Cerebellar cortex (tissue), 1 donor: ENCODE measurements at regions not wholly inside any gene's neighbourhood (a gene's known extent, or its start where the extent isn't known, plus 50 kb on each side); places are given as distances from the start of the nearest gene placed in this dataset.

ENCODE experiments used
- DNase-seq: peaks from one replicate; pipeline ENCODE4 v3.0.0-alpha.2; 2015; ENCODE audit warnings: low spot score

DNA sequence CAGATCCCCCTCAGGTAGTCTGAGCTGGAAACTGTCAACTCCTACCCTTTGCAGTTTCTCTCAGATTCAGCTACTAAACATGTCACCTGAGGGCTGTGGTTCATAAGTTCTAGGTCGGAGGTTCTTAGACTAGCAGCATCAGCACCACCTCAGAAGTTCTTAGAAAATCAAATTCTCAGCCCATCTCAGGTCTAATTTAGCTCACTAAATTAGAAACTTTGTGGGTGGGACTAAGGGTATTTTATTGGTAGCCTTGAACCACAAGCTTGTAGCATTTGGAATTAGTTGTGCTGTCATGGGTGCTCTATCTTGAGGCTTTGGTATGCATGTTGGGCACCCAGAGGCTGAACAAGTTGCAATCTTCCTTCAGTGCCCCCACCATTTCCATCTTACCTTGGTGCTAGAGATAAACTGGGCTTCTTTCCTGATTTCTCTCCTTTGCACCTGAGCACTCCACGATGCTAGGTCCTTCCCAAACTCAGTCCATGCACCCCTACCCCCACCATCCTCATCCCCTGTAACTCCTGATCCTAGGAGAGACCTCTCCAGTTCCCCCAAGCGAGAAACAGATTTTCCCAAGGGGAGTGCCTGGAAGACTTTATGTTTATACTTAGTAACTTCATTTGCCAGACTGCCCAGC is 54.2 kb downstream of the S1PR1 start:
- DNase-seq = peak; percentile 6

DNA sequence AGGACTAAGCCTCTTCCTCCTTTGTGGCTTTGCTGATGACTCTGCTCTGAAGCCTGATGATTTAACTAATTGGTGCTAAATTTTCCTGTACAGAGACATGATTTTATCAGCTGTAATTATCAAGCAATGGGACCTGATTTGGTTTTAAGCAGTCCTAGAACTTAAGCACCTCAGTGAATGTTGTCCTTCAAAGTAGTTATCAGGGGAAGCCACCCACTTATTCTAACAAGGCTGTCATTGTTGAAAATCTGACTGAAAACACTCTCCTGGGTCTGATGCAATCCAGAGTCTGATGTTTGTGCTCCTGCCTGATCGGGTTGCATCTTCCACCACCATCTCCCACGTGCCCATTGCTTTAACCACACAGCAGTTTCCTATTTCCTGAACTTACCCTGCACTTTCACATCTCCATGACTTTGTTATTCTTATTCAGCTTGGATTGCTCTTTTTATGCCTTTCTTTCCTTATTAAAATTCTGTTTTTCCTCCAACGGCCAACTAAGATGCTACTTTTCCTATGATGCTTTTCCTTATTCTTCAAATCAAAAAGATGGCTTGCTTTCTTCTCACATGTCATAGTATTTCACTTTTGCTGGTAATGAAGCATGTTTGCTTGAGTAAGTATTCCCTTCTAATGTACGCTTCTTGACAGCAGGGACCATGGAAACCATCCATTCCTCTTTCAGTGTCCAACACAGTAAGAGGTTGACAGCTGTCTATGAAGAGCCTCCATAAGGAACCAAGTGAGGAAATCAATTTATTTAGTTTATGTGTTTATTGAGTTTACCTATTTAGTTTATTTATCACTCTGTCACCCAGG is 55.0 kb downstream of the S1PR1 start:
- DNase-seq = no peak

- no peak for DNase-seq
Observed at GRCh38 chr1:101293461-101294051, 56.7 kb downstream of the S1PR1 start.

DNA sequence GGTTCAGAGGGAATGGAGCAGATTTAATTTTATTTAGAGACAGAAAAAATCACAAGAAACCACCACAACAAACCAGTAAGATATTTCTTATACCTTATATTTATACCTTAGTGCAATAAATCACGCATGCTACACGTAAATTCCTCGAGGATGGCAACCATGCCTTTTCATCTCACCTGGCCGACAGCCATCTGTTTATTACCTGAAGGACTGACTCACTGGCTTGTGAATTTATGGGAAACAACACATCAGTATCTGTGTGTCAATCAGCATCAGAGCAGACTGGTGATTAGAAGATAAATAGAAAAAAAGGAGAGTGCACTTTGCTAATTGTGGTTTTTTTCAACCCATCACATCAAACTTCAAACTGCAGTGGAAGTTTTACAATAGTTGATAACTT is 58.4 kb downstream of the S1PR1 start:
- no peak for DNase-seq

DNA sequence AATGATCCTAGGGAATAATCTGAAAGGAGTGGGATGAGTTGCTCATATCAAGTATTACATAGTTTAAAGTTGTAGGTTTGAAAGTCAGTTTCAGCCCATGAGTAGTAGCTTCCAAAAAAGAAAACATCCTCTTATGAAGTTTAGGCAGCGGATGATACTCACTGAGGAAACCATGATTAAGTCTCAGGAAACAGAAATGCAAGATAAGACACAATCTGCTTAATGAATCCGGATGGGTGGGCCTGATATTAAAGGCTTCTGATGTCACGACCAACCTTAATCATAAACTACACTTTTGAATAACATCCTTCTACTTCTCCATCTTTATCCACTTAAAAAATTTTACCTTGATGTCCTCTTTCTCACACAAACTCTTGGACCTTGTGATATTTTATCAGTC is 61.8 kb downstream of the S1PR1 start:
- no peak for DNase-seq

DNA sequence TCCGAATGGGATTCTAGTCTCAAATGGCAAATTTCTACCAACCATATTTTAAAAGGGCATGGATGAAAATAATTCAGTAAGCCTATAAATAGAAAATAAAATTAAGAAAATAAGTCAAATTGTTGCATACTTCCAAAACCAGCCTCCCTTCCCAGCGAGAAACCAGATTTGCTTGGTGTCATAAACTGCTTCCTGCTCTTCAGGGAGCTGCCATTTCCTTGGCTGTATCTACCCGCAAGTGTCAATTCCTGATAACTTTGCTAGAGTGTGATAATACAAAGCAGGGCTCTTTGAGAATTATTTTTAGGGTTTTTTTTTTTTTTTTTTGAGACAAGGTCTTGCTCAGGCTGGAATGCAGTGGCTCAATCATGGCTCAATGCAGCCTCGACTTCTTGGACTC is 62.3 kb downstream of the S1PR1 start:
- no peak for DNase-seq

DNA sequence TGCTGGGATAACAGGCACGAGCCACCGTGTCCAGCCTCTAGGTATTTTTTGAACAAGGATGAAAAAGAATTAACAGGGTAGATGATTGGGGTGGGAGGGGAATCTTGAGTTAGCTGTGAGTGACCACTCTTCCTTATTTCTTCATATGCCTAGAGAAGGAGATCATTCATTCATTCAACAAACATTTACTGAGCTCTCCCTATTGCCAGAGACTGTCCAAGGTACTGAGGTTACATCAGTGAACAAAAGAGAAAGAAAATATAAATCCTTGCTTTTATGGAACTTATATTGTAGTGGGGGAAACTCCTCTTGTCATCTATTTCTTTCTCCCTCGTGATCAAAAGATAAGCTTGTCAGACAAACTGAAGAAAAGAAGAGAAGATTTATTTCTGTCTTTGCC is 62.9 kb downstream of the S1PR1 start:
- DNase-seq = no peak

- DNase-seq = no peak
Observed at GRCh38 chr1:101300916-101301315, 64.1 kb downstream of the S1PR1 start.

DNA sequence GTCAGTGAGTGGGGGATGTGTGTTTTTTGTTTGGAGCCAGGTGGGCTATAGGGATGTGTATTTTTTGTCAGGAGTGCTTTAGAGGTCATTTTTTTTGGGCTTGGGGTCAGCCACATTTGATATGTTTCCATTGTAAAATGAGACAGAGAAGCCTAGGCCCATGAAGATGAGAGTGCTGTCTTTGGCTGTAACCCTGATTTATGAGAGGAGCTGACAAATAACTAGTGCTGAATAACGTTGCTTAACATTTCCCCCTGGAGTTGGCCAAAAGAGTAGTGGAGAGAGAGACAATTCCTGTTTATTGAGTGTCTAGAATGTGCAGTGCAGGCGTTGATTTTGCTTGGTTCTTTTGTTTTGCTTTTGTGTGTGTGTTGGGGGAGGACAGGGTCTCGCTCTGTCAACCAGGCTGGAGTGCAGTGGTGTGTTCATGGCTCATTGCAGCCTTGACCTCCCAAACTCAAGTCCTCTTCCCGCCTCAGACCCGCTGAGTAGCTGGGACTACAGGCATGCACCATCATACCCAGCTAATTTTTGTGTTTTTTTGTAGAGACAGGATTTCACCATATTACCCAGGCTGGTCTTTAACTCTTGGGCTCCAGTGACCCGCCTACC is 64.7 kb downstream of the S1PR1 start:
- DNase-seq = no peak

- DNase-seq = no peak
Observed at GRCh38 chr1:101302831-101303511, 66.2 kb downstream of the S1PR1 start.

- DNase-seq = no peak
Observed at GRCh38 chr1:101307985-101308689, 71.3 kb downstream of the S1PR1 start.

DNA sequence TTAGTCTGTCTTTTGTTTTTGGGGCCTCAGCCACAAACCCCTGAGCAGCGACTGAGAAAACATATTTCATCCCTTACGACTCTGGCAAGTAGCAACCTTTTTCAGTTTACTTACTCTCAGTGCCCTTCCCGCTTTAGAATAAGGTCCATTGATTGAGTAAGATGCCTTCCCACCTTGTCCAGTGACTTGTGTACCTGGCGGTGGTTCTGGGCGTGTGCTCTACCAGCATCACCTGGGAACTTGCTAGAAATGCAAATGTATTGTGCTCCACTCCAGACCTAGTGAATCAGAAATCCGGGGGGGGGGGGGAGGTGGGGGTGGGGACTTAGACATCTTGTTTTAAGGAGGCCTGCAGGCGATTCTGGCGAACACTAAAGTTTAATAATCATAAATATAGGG is 72.1 kb downstream of the S1PR1 start:
- DNase-seq = no peak

GRCh38 chr1:101309334-101310311 is 72.8 kb downstream of the S1PR1 start:
- DNase-seq = peak; percentile 69

DNA sequence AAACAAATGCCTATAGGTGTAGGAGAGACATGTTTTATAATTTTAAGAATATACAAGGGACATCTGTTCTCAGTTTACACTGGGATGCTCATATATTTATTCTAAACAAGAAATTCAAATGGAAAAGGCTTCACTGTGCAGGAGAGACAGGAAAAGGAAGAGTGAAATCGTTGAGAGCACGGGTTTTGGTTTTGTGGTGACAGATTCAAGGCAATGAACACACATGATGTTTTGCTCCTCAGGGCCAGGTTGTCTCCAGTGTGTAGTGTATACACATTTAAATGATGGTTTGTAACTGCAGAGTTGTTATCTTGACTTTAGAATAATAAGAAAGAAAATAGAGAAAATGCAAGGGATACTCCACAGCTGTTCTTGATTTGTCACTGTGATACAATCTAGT is 73.7 kb downstream of the S1PR1 start:
- DNase-seq = no peak

DNA sequence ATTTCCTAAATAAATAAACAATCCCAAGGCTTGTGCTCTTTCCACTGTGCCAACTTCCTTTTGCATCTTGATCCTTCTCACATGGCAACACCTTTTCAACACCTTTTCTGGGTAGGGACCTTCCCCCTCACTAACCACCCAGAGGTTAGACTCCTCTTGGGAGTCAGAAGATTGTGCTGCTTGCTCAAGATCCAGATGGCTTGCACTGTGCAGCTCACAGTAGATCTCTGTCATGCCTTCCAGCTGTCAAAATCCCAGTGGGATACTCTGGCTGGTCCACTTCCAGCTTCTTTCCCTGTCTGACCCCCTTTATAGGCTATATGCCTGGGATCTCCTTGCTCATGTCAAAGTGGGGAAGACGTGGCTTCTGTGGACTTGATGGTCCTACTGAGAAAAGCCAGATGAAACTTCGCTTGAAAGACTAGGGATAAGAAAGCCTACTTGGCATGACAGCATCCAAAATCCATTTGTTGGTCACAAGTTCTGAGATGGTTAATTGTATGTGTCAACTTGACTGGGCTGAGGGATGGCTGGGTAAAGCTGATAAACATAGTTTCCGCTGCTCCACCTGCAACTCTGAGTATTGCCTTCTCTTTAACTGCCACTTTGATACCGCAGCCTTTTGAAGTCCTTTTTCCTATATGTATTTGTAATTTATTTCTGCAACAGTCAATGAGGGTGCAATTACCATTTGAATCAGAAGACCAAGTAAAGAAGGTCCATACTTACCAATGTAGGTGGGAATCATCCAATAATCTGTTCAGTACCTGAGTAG is 74.5 kb downstream of the S1PR1 start:
- no peak for DNase-seq

- no peak for DNase-seq
Observed at GRCh38 chr1:101312147-101312546, 75.3 kb downstream of the S1PR1 start.

DNA sequence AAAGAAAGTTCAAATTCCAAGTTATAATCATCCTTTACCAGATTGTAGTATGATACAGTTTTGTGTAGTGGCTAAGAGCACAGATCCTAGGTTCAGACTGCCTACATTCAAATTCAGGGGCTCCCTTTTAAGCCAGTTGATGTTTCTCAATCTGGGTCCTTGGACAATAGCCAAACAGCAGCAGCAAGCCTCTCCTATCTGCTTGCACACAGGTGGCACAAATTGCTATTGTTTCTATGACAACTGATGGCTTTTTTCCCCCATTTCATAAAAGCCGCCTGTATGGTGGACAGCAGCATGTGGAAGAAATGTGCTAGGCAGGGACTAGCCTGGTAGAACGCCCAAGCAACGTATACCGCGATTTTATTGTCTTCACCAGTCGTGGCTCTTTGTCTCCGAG is 76.5 kb downstream of the S1PR1 start:
- DNase-seq = no peak

DNA sequence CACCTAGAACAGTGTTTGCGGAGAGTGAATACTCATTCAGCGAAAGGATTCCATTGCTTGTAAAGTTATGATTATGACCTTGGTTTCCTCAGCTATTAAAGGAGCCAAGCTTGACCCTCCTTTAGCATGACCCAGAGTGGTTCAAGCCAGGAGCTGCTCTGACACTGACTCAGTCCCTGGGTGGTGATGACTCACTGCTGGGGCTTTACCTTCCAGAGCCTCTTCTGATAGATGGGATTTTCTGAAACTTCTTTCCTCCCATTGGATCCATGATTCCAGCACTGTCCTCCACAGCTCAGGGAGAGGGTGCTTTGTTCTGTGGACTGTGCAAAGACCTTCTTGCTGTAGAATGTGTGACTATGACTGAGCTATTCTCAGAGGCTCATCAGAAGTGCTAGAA is 77.4 kb downstream of the S1PR1 start:
- DNase-seq = no peak

- no peak for DNase-seq
Observed at GRCh38 chr1:101316256-101316655, 79.4 kb downstream of the S1PR1 start.

DNA sequence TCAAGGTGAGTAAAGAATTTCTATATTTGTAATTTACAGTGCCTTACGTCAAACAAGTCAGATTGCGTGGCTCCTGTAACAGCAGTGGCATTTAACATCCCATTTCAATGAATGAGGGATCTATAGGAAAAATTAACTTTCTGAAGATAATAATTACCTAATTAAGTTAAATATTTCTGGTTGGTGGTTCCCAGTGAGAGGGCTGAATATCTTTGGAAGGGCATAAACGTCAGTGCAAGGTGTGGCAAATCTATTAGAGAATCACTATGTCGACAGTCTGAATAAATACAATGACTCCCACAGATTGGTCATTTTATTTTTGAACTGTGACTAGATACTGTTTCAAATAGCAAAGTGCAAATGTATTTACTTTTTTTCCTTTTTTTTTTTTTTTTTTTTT is 80.0 kb downstream of the S1PR1 start:
- DNase-seq = no peak
